KMS-11 (cell line): ENCODE measurements at regions not wholly inside any gene's neighbourhood (a gene's known extent, or its start where the extent isn't known, plus 50 kb on each side); places are given as distances from the start of the nearest gene placed in this dataset.
"Not testable (repeated sequence)": the region's sequence is repeated elsewhere in the genome, so short reads cannot be mapped to it uniquely, and the experiment has no call there.

Experiments
- H2AFZ ChIP-seq: fragments of 200-600 bp; sonication (generic); 2 replicates; pipeline ENCODE4 v1.6.1; 2016; ENCODE audit warnings: antibody characterized with exemption, mixed run types, low read depth
- H3K27ac ChIP-seq: fragments of 200-600 bp; sonication (generic); 2 replicates; pipeline ENCODE4 v1.6.1; 2016; ENCODE audit warnings: mild to moderate bottlenecking, mixed run types
- H3K27me3 ChIP-seq: fragments of 200-600 bp; sonication (generic); 2 replicates; pipeline ENCODE4 v1.6.1; 2017; ENCODE audit warnings: mild to moderate bottlenecking, low read depth, mixed run types, moderate library complexity; ENCODE audit not compliant: insufficient read depth
- H3K36me3 ChIP-seq: fragments of 200-600 bp; sonication (generic); 2 replicates; pipeline ENCODE4 v1.6.1; 2017; ENCODE audit warnings: mild to moderate bottlenecking, mixed run types; ENCODE audit not compliant: insufficient read depth
- H3K4me1 ChIP-seq: fragments of 200-600 bp; sonication (generic); 2 replicates; pipeline ENCODE4 v1.6.1; 2016; ENCODE audit warnings: mild to moderate bottlenecking, low read depth, mixed run types; ENCODE audit not compliant: poor library complexity, severe bottlenecking
- H3K4me2 ChIP-seq: fragments of 200-600 bp; sonication (generic); 2 replicates; pipeline ENCODE4 v1.7.0; 2016; ENCODE audit warnings: mild to moderate bottlenecking, mixed run types
- H3K4me3 ChIP-seq: fragments of 200-600 bp; sonication (generic); IDR thresholded peaks from 2 replicates; pipeline ENCODE4 v1.6.1; 2017; ENCODE audit warnings: low read depth, low read length, mixed read lengths; ENCODE audit not compliant: insufficient read depth
- H3K79me2 ChIP-seq: fragments of 200-600 bp; sonication (generic); 2 replicates; pipeline ENCODE4 v1.6.1; 2016; ENCODE audit warnings: low read depth, mixed run types; ENCODE audit not compliant: insufficient read depth
- H3K9ac ChIP-seq: fragments of 200-600 bp; sonication (generic); 2 replicates; pipeline ENCODE4 v1.6.1; 2016; ENCODE audit warnings: mild to moderate bottlenecking, mixed run types
- H4K20me1 ChIP-seq: fragments of 200-600 bp; sonication (generic); 2 replicates; pipeline ENCODE4 v1.6.1; 2016; ENCODE audit warnings: mild to moderate bottlenecking, mixed run types; ENCODE audit not compliant: insufficient read depth
- TF ChIP-seq, protein P1 (sequence below): fragments of 200-600 bp; sonication (generic); conservative IDR thresholded peaks from 2 replicates; pipeline ENCODE4 v1.6.1; 2017; ENCODE audit warnings: low read depth, mild to moderate bottlenecking, antibody characterized with exemption, low read length, moderate library complexity, mixed read lengths

DNA sequence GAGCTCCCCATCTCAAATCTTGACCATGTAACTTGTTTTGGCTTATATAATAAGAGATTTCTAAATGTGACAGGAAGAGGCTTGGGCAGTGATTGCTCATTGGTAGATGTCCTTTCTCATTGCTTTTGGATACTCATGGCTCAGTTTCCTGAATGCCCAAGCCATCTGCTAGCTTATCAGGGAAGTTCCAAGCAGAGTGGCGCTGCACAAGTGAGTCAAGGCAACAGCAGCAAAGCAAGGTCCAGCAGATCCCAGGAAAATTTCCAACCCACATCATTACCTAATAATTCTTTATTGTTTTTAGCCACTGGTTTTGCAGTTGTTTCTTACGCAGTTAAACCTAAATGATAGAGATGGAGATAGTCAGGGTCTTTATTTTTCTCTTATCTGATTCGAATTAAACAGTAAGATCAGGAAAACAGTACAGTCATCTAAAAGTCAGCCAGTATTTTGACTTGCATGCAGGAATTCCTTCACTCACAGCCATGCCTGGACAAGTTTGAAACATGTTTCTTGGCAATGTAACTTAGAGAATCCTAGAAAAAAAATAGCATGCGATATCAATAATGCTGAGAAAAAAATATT lies 349.7 kb upstream of the TMEFF2 start:
- Histone ChIP-seq H3K27me3 (no peaks in the 10 kb centered on the region), H4K20me1 (no peaks in the 10 kb centered on the region), H2AFZ (no peak overlapping the region), H3K4me1 (no peaks in the 10 kb centered on the region), H3K27ac (no peak overlapping the region), H3K4me2 (no peak overlapping the region), H3K4me3 (no peak overlapping the region), H3K79me2 (no peaks in the 10 kb centered on the region), H3K36me3 (no peaks in the 10 kb centered on the region), H3K9ac (no peak overlapping the region)
- TF ChIP-seq, protein P1, sequence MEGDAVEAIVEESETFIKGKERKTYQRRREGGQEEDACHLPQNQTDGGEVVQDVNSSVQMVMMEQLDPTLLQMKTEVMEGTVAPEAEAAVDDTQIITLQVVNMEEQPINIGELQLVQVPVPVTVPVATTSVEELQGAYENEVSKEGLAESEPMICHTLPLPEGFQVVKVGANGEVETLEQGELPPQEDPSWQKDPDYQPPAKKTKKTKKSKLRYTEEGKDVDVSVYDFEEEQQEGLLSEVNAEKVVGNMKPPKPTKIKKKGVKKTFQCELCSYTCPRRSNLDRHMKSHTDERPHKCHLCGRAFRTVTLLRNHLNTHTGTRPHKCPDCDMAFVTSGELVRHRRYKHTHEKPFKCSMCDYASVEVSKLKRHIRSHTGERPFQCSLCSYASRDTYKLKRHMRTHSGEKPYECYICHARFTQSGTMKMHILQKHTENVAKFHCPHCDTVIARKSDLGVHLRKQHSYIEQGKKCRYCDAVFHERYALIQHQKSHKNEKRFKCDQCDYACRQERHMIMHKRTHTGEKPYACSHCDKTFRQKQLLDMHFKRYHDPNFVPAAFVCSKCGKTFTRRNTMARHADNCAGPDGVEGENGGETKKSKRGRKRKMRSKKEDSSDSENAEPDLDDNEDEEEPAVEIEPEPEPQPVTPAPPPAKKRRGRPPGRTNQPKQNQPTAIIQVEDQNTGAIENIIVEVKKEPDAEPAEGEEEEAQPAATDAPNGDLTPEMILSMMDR, result no peak

- H3K4me1 ChIP-seq, H3K27ac ChIP-seq, H3K4me2 ChIP-seq, H2AFZ ChIP-seq, H3K27me3 ChIP-seq, H3K36me3 ChIP-seq, H4K20me1 ChIP-seq, H3K4me3 ChIP-seq, H3K9ac ChIP-seq, H3K79me2 ChIP-seq: not testable (repeated sequence)
Observed at GRCh38 chr2:192542148-192543066, 347.7 kb upstream of the TMEFF2 start.

DNA sequence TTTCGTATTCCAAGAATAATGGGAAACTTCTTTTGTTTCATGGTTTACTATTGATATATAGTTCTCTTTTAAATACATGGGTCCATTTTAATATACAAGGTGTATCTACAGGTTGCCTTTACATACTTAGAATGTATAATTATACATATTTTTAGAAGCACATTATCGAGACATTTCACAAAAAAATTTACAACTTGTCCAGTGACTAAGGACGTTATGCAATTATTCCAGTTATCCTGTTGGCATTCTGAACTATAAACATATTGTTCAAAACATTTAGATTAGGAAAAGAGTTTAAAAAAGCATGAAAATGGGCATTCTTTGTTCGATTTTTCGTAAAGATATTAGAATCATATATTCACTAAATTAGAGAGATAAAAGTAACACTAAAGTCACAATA lies 344.6 kb upstream of the TMEFF2 start:
- H3K36me3 ChIP-seq, result no peaks in the 10 kb centered on the region
- no peak overlapping the region for H3K9ac ChIP-seq
- H4K20me1 ChIP-seq, result no peaks in the 10 kb centered on the region
- no peak overlapping the region for H3K4me2 ChIP-seq
- no peak overlapping the region for H3K27ac ChIP-seq
- TF ChIP-seq, protein P1, result no peak
- H3K27me3 ChIP-seq, result no peaks in the 10 kb centered on the region
- no peaks in the 10 kb centered on the region for H3K79me2 ChIP-seq
- no peaks in the 10 kb centered on the region for H3K4me1 ChIP-seq
- no peak overlapping the region for H2AFZ ChIP-seq
- no peak overlapping the region for H3K4me3 ChIP-seq

DNA sequence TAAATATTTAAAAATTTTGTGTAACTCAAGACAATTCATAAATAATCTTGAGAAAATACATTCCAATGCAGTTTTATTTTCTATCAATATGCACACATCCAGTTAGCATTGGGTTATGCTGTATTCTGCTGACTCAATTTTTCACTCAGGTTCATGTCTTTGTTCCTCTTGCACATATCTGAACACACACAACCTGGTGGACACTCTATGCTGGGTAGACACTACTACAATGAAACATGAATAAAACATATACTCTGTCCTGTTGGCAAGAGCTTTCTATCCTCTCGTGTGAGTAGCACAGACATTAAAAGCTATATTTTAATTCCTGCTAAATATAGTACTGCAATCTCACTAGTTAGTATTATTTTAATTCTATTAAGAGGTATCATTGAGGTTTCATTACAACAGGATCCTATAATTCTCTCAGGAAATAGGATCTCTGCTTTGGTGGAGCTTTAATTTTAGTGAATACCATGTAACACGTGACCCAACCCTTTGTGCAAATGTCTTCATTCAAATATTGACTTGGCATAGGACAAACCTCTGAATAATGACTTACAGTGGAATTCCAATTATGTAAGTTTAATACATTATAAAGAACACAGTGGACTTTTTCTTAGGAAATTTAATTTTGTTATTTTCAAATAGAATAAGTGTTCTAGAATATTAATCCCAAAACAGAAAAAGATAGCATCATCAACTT lies 342.3 kb upstream of the TMEFF2 start:
- Histone ChIP-seq H3K9ac (no peak overlapping the region), H3K36me3 (no peaks in the 10 kb centered on the region), H3K79me2 (no peaks in the 10 kb centered on the region), H3K27me3 (no peaks in the 10 kb centered on the region), H3K4me1 (no peaks in the 10 kb centered on the region), H3K4me2 (no peak overlapping the region), H2AFZ (no peak overlapping the region), H4K20me1 (no peaks in the 10 kb centered on the region), H3K27ac (no peak overlapping the region), H3K4me3 (no peak overlapping the region)
- TF ChIP-seq, protein P1, result no peak
